ENCODE measurements at regions not wholly inside any gene's neighbourhood (a gene's known extent, or its start where the extent isn't known, plus 50 kb on each side); places are given as distances from the start of the nearest gene placed in this dataset.
"Not testable (repeated sequence)": the region's sequence is repeated elsewhere in the genome, so short reads cannot be mapped to it uniquely, and the experiment has no call there.

- TF ChIP-seq, protein P1, sequence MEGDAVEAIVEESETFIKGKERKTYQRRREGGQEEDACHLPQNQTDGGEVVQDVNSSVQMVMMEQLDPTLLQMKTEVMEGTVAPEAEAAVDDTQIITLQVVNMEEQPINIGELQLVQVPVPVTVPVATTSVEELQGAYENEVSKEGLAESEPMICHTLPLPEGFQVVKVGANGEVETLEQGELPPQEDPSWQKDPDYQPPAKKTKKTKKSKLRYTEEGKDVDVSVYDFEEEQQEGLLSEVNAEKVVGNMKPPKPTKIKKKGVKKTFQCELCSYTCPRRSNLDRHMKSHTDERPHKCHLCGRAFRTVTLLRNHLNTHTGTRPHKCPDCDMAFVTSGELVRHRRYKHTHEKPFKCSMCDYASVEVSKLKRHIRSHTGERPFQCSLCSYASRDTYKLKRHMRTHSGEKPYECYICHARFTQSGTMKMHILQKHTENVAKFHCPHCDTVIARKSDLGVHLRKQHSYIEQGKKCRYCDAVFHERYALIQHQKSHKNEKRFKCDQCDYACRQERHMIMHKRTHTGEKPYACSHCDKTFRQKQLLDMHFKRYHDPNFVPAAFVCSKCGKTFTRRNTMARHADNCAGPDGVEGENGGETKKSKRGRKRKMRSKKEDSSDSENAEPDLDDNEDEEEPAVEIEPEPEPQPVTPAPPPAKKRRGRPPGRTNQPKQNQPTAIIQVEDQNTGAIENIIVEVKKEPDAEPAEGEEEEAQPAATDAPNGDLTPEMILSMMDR (IDR thresholded peaks at IDR 0.05), result not testable (repeated sequence)
- not testable (repeated sequence) for TF ChIP-seq POLR2A (IDR thresholded peaks at IDR 0.05)
Observed at GRCh38 chr16:33992513-33993177, 533.2 kb downstream of the TP53TG3F start.
